ENCODE measurements at regions not wholly inside any gene's neighbourhood (a gene's known extent, or its start where the extent isn't known, plus 50 kb on each side); places are given as distances from the start of the nearest gene placed in this dataset.

- DNase-seq, result no peak
These were observed 366.5 kb downstream of the SEC14L1 start for GRCh38 chr17:77507111-77507885.

DNA sequence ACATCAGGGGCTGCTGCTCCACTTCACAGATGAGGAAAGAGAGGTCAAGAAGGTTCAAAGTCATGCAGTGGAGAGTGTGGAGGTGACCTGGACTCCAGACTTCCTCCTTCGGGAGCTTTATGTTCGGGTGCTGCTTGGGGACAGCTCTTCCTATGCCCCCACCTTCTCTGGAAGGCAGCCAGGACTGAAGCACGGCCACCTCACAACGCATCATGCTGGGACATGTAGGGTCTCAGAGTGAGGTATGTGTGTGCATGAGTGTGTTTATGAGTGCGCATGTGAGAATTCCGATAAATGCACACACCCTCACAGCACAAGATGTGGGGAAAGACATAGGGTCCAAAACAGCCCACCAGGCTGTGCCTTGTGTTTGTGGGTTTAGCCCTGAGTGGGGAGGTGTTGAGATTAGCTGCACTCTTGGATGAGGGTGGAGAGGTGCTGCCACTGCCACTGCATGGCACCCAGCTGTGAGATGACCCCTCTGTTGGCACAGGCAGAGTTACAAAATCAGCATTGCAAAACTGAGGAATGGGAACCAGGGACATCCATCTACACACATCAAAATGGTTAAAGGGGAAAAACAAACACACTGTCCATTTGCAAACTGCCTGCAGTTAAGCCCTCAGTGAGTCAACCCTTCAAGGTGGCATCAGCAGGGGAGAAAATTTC lies 367.4 kb downstream of the SEC14L1 start:
- no peak for DNase-seq

- no peak for DNase-seq
These were observed 368.3 kb downstream of the SEC14L1 start for GRCh38 chr17:77509089-77509488.

- no peak for DNase-seq
These were observed 368.8 kb downstream of the SEC14L1 start for GRCh38 chr17:77509599-77509998.

DNA sequence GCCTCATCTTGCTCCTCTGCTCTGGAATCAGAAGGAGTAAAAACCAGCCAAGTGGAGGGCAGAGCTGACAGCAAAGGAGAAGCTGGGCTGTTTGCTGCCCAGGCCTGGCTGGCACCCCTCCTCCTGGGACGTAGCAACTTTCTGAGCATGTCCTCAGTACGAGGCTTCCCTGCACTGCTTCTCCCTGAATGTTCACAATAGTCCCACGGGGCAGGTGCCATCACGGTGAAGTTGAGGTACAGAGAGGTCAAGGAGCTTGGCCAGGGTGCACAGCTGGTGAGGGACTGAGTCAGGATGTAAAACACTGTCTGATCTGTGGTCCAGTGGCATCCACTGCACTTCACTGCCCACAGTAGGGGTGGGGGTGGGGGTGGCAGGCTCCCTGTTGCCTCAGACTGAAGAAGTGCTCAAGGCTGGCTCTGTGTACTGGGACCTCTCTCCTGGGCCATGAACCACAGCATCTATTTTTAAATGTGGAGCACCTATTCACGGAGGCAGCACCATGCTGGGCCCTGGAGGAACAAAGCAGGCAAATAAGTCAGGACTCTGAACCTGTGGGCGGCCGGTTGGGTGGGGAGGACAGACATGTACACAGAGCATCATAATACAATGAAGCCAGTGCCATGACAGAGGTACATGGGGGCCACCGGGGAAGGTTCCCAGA lies 369.5 kb downstream of the SEC14L1 start:
- no peak for DNase-seq

DNA sequence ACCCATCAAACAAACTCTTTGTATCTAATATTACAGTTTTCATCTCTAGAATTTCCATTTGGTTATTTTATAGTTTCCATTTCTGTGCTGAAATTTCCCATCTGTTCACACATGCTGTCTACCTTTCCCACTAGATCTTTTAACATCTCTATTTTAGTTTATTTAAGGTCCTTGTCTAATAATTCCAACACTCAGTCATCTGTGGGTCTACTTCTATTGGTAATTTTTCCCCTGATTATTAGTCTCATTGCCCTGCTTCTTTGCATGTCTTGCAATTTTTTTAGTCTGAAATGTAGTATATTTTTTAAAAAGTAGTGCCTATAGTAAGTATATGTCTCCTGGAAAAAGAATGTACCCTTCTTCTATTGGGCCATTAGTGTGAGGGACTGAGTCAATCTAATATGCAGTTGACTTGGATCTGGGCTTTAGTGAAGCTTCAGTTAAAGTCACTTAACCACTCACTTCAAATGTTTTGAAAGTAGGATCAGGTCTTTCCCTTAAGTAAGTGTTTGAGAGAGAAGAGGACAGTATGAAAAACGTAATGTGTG lies 370.8 kb downstream of the SEC14L1 start:
- no peak for DNase-seq

DNA sequence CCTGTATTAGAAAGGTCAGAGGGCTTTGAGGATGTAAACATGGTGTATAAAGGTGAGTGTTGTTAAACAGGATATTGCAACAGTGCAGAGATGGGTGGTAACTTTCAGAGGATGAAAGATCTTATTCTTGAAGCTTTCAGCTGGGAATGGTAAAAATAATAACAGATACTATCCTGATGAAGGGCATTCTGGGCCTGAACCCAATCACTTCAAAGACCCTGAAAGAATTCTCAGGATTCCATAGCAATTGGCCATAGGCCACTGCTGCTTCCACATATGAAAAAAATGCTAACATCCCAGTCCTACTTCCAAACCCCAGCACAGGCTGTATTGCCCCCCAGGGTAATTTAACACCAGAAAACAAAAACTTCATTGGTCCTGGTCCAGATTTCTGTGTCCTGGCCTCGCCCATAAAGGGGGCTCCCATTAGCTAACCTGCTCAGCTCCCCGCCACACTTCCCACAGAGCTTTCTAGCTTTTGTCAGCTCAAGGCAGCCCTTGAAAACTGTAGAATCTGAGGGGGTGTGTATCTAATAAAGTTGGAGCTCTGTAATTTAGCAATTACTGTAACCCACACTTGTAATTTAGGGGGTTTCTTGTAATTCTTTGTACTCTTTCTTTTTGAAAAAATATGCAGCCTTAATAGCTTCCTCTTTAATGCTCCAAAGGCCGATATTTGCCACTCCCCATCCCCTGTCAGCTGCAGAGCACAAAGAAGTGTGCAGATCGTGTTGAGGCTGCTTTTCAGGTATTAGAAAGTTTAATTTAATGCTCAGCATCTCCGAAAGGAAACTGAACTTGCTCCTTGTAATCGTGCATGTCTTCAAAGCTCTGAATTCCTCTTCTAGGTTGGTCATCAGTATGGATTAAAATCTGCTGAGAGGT lies 371.5 kb downstream of the SEC14L1 start:
- no peak for DNase-seq

DNA sequence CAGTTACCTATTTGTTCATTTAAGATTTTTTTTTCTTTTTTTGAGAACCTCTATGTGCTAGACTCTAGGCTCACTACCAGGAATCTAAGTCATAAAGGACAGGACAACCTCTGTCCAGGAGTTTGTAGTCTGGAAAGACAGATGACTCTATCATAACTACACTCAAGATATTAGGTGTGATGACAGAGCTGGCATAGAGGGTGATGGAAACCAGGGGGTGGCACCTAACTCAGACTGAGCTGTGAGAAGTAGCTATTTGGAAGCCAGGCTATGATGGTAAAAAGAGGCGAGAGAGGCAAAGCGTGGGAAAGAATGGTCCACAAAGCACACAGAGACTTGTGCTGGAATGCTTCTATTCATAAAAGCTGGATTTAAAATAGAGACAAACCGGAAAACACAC lies 372.3 kb downstream of the SEC14L1 start:
- DNase-seq, result no peak

GRCh38 chr17:77515227-77515626 lies 374.5 kb downstream of the SEC14L1 start:
- no peak for DNase-seq

DNA sequence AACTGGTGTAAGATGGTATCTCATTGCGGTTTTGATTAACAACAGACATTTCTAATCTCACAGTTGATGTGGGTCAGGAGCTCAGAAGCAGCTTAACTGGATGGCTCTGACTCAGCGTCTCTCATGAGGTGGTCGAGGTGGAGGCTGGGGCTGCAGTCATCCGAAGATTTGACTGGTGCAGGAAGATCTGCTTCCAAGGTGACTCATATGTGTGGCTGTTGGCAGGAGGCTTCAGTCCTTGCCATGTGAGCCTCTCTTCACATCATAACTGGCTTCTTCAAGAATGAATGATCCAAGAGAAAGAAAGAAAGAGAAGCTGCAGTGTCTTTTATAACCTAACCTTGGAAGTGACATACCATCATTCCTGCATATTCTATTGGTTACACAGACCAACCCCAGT lies 376.1 kb downstream of the SEC14L1 start:
- no peak for DNase-seq

DNA sequence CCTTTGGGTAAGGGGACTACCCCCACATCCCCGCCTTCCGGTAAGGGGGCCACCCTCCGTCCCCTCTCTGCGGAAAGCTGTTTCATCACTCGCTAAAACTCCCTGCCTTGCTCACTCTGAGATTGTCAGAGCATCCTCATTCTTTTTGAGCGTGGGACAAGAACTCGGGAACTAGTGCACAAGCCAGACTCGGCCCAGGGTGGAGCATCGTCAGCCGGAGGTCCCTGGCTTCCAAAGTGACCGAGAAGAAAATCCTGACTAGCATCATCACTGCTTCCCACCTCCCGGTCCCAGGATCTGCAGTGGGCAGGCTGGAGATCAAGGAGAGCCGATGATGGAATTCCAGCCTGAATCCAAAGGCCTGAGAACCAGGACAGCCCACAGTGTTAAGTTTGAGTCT lies 380.3 kb downstream of the SEC14L1 start:
- no peak for DNase-seq

- DNase-seq, result no peak
These were observed 382.8 kb downstream of the SEC14L1 start for GRCh38 chr17:77523540-77523939.

DNA sequence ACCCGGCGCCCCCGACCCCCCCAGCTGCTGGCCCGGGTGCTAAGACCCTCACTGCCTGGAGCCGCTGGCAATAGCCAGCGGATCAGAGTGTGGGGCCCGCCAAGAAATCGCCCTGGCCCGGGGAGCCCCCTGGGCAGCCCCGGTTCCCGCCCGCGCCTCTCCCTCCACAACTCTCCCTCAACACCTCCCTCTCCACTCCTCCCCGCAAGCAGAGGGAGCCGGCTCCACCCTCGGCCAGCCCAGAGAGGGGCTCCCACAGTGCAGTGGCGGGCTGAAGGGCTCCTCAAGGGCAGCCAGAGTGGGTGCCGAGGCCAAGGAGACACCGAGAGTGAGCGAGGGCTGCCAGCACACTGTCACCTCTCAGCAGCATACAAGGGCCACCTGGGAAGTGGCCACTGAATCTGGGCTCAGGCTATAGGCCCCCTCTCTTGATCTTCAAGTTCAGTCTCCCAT lies 385.5 kb downstream of the SEC14L1 start:
- DNase-seq, result no peak

GRCh38 chr17:77526728-77527350 lies 386.1 kb downstream of the SEC14L1 start:
- DNase-seq, result no peak

GRCh38 chr17:77527409-77527808 lies 386.6 kb downstream of the SEC14L1 start:
- no peak for DNase-seq

- DNase-seq, result no peak
These were observed 387.2 kb downstream of the SEC14L1 start for GRCh38 chr17:77527836-77528505.

- DNase-seq, result no peak
These were observed 388.0 kb downstream of the SEC14L1 start for GRCh38 chr17:77528516-77529327.

GRCh38 chr17:77529328-77529650 lies 388.5 kb downstream of the SEC14L1 start:
- no peak for DNase-seq

DNA sequence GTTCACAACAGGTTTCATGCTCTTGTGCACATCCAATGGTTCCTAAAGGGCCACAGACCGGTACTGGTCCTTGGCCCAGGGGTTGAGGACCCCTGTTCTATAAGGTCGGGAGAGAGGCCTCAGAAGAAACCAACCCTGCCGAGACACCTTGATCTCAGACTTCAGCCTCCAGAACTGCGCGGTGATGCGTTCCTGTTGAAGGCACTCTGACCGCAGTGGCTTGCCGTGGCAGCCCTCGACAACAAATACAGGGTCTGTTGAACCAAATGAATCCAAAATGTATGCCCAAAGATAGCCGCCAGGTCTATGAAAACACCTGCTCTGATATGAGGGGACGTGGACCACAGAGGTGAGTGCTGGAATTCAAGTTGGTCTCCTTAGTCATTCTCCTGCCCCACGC lies 389.8 kb downstream of the SEC14L1 start:
- DNase-seq, result no peak

DNA sequence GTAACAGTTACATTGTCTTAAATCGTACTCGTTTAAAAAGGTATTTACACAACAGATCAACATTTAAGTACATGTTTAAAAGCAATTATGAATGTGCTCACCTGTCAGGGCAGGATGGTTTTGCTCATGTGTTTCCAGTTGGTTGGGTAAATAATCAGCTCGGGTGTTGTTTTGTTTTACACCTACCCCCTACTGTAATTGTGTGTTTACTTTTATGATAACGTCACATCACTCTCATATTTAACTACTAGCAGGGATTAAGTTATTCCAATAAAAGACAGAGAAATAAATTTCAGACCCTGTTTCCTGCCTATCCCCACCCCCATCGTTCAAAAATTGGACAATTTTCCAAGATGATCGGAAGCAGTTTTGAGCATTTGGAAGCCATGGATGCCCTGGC lies 390.2 kb downstream of the SEC14L1 start:
- no peak for DNase-seq

DNA sequence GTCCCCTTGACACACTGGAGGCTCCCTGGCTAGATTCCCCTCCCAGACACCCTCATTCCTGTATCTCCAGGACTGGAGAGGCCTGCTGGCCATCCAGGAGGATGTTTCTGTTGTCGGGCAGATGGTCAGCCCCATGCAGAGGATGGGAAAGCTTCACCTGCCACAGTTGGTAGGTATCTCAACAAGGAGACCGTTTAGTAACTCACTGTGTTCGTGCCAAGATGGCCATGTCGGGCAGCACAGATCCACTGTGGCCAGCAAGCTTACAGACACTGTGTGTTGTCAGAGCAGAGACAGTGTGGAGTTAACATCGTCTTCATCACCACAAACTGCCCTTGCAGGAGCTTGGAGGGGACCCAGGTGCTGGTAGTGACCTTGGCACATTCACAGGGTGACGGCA lies 390.9 kb downstream of the SEC14L1 start:
- no peak for DNase-seq

Measured in CD4-positive, alpha-beta T cell treated with Interleukin-1 beta for 1 hour (primary cell).